ENCODE measurements at regions not wholly inside any gene's neighbourhood (a gene's known extent, or its start where the extent isn't known, plus 50 kb on each side); places are given as distances from the start of the nearest gene placed in this dataset.

DNA sequence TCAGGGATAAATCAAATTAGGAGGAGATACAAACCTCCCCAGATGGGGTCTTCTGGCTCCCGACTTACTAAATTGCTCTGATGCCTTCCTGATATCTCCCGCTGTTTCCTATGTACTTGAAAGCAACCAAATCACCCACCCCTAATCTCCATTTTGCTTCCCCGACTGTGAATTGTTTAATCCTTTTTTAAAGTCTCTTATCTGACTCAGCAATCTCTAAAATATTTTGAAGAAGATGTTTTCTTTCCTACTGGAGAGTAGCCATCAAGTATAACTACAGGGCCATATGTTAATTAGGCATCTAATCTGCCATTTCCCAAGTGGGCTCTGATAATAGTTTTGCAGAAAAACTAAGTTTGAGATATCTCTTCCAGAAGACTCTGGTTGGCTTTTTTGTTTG lies 365.2 kb upstream of the MAF start:
- Mint-ChIP-seq H3K27ac (no peak overlapping the region), H3K9me3 (ENCODE audit: insufficient read depth) (no peaks in the 10 kb centered on the region), H3K27me3 (peaks cover 4% of the 10 kb centered on the region), H3K4me1 (no peaks in the 10 kb centered on the region), H3K4me3 (no peak overlapping the region)
- no peaks in the 10 kb centered on the region for H3K27me3 ChIP-seq (replicated peaks in 1 of 4; ENCODE audit: control extremely low read depth in 1 of 4, control insufficient read depth in 3 of 4, insufficient read depth in 4 of 4, low read length in 3 of 4)
- H4K20me1 ChIP-seq (ENCODE audit: control insufficient read depth, insufficient read depth, low read length, poor library complexity, severe bottlenecking), result no peaks in the 10 kb centered on the region
- H2AFZ ChIP-seq (ENCODE audit: insufficient read depth, low read depth, low read length, poor library complexity, severe bottlenecking), result no peak overlapping the region
- H3K36me3 ChIP-seq (replicated peaks in 1 of 2; ENCODE audit: control extremely low read depth in 1 of 2, control insufficient read depth in 1 of 2, extremely low read depth in 1 of 2, insufficient read depth in 2 of 2, low read length in 1 of 2), result no peaks in the 10 kb centered on the region
- H3K4me3 ChIP-seq (ENCODE audit: control extremely low read depth in 1 of 5, extremely low read depth in 1 of 5, insufficient read depth in 1 of 5, low read depth in 2 of 5, low read length in 4 of 5), result no peak overlapping the region
- DNase-seq (no peak), ATAC-seq (ENCODE audit: low read depth) (no peak)
- 100% methylated on average over 1 of the region's 3 CpGs for WGBS (ENCODE audit: insufficient coverage)
- CTCF ChIA-PET, result no interaction called here
- no peak overlapping the region for H3K4me2 ChIP-seq (replicated peaks; ENCODE audit: low read depth, low read length, poor library complexity, severe bottlenecking)
- H3K79me2 ChIP-seq (ENCODE audit: control insufficient read depth, insufficient read depth, low read length), result no peaks in the 10 kb centered on the region
- H3K9me3 ChIP-seq (ENCODE audit: control extremely low read depth in 1 of 3, control insufficient read depth in 2 of 3, insufficient read depth in 1 of 3, low read length in 2 of 3), result no peaks in the 10 kb centered on the region
- TF ChIP-seq, protein P1, sequence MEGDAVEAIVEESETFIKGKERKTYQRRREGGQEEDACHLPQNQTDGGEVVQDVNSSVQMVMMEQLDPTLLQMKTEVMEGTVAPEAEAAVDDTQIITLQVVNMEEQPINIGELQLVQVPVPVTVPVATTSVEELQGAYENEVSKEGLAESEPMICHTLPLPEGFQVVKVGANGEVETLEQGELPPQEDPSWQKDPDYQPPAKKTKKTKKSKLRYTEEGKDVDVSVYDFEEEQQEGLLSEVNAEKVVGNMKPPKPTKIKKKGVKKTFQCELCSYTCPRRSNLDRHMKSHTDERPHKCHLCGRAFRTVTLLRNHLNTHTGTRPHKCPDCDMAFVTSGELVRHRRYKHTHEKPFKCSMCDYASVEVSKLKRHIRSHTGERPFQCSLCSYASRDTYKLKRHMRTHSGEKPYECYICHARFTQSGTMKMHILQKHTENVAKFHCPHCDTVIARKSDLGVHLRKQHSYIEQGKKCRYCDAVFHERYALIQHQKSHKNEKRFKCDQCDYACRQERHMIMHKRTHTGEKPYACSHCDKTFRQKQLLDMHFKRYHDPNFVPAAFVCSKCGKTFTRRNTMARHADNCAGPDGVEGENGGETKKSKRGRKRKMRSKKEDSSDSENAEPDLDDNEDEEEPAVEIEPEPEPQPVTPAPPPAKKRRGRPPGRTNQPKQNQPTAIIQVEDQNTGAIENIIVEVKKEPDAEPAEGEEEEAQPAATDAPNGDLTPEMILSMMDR (IDR thresholded peaks at IDR 0.05), result no peak
- no peak for TF ChIP-seq EZH2 (IDR thresholded peaks at IDR 0.05; ENCODE audit: borderline replicate concordance, insufficient read depth, low read depth, low read length, poor library complexity, severe bottlenecking)
- H3K9ac ChIP-seq (ENCODE audit: low read length), result no peak overlapping the region
- POLR2A ChIA-PET, result no interaction called here
- no peaks in the 10 kb centered on the region for H3K4me1 ChIP-seq (ENCODE audit: control insufficient read depth in 2 of 2, insufficient read depth in 2 of 2, low read length in 2 of 2)
- H3K27ac ChIP-seq (ENCODE audit: low read length in 2 of 2), result no peak overlapping the region
- intact Hi-C loops (cut with micrococcal nuclease), result no loop called here

DNA sequence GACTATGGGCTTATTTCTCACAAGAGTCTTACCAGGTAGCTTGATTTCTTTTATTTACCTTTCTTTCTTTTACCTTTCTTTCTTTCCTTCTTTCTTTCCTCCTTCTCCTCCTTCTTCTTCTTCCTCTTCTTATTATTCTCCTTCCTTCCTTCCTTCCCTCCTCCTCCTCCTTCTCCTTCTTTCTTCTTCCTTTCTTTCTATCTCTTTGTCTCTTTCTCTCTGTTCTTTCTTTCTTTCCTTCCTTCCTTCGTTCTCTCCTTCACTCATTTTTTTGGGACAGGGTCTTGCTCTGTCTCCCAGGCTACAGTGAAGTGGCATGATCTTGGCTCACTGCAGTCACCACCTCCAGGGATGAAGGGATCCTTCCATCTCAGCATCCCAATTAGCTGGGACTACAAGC lies 363.6 kb upstream of the MAF start:
- DNase-seq (no peak), ATAC-seq (ENCODE audit: low read depth) (no peak)
- intact Hi-C loops (cut with micrococcal nuclease), result no loop called here
- no peak overlapping the region for H3K4me3 Mint-ChIP-seq
- Histone ChIP-seq H4K20me1 (ENCODE audit: control insufficient read depth, insufficient read depth, low read length, poor library complexity, severe bottlenecking) (no peaks in the 10 kb centered on the region), H3K79me2 (ENCODE audit: control insufficient read depth, insufficient read depth, low read length) (no peaks in the 10 kb centered on the region), H3K36me3 (replicated peaks in 1 of 2; ENCODE audit: control extremely low read depth in 1 of 2, control insufficient read depth in 1 of 2, extremely low read depth in 1 of 2, insufficient read depth in 2 of 2, low read length in 1 of 2) (no peaks in the 10 kb centered on the region), H3K9me3 (ENCODE audit: control extremely low read depth in 1 of 3, control insufficient read depth in 2 of 3, insufficient read depth in 1 of 3, low read length in 2 of 3) (no peaks in the 10 kb centered on the region), H3K27ac (ENCODE audit: low read length in 2 of 2) (no peak overlapping the region), H3K4me2 (replicated peaks; ENCODE audit: low read depth, low read length, poor library complexity, severe bottlenecking) (no peak overlapping the region), H3K9ac (ENCODE audit: low read length) (no peak overlapping the region), H3K4me3 (ENCODE audit: control extremely low read depth in 1 of 5, extremely low read depth in 1 of 5, insufficient read depth in 1 of 5, low read depth in 2 of 5, low read length in 4 of 5) (no peak overlapping the region), H3K27me3 (replicated peaks in 1 of 4; ENCODE audit: control extremely low read depth in 1 of 4, control insufficient read depth in 3 of 4, insufficient read depth in 4 of 4, low read length in 3 of 4) (no peaks in the 10 kb centered on the region), H2AFZ (ENCODE audit: insufficient read depth, low read depth, low read length, poor library complexity, severe bottlenecking) (no peak overlapping the region), H3K4me1 (ENCODE audit: control insufficient read depth in 2 of 2, insufficient read depth in 2 of 2, low read length in 2 of 2) (no peaks in the 10 kb centered on the region)
- ChIA-PET CTCF (no interaction called here), POLR2A (no interaction called here)
- H3K27me3 Mint-ChIP-seq, result peaks cover 4% of the 10 kb centered on the region
- no peaks in the 10 kb centered on the region for H3K9me3 Mint-ChIP-seq (ENCODE audit: insufficient read depth)
- 20% methylated on average over 1 of the region's 1 CpG for WGBS (ENCODE audit: insufficient coverage)
- TF ChIP-seq EZH2 (IDR thresholded peaks at IDR 0.05; ENCODE audit: borderline replicate concordance, insufficient read depth, low read depth, low read length, poor library complexity, severe bottlenecking), result no peak
- TF ChIP-seq, protein P1 (IDR thresholded peaks at IDR 0.05), result no peak
- H3K27ac Mint-ChIP-seq, result no peak overlapping the region
- H3K4me1 Mint-ChIP-seq, result no peaks in the 10 kb centered on the region
